HUES48 (cell line): ENCODE measurements at regions not wholly inside any gene's neighbourhood (a gene's known extent, or its start where the extent isn't known, plus 50 kb on each side); places are given as distances from the start of the nearest gene placed in this dataset.

Source experiments
- H3K27ac ChIP-seq: one replicate; pipeline ENCODE4 v1.7.0; 2013; ENCODE audit warnings: low read depth, low read length, inconsistent platforms
- H3K27me3 ChIP-seq: 2 replicates; pipeline ENCODE4 v1.6.1; 2013; ENCODE audit warnings: mild to moderate bottlenecking, low read length; ENCODE audit not compliant: control insufficient read depth, insufficient read depth
- H3K36me3 ChIP-seq: 2 replicates; pipeline ENCODE4 v1.6.1; 2013; ENCODE audit warnings: low read length; ENCODE audit not compliant: control insufficient read depth, insufficient read depth
- H3K4me1 ChIP-seq: 2 replicates; pipeline ENCODE4 v1.6.1; 2013; ENCODE audit warnings: mild to moderate bottlenecking, low read length; ENCODE audit not compliant: control insufficient read depth, insufficient read depth
- H3K4me3 ChIP-seq: 2 replicates; pipeline ENCODE4 v1.5.1; 2013; ENCODE audit warnings: mild to moderate bottlenecking, low read depth, low read length
- H3K9ac ChIP-seq: 2 replicates; pipeline ENCODE4 v1.6.1; 2013; ENCODE audit warnings: mild to moderate bottlenecking, low read depth, low read length, moderate library complexity
- H3K9me3 ChIP-seq: 2 replicates; pipeline ENCODE4 v1.6.1; 2013; ENCODE audit warnings: low read length; ENCODE audit not compliant: control insufficient read depth, insufficient read depth

DNA sequence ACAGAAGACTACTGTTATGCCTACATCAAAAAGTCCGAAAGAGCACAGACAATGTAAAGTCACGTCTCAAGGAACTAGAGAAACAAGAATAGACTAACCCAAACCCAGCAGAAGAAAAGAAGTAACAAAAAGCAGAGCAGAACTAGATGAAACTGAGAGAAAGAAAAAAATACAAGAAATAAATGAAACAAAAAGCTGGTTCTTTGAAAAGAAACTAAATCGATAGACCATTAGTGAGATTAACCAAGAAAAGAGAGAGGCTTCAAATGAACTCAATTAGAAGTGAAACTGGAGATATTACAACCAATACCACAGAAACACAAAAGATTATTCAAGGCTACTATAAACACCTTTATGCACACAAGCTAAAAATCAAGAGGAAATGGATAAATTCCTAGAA, 271.8 kb downstream of the MBD2 start:
- Histone ChIP-seq H3K9ac (no peak overlapping the region), H3K36me3 (no peaks in the 10 kb centered on the region), H3K27ac (no peak overlapping the region), H3K4me3 (no peak overlapping the region), H3K4me1 (no peaks in the 10 kb centered on the region), H3K9me3 (no peaks in the 10 kb centered on the region), H3K27me3 (no peaks in the 10 kb centered on the region)

DNA sequence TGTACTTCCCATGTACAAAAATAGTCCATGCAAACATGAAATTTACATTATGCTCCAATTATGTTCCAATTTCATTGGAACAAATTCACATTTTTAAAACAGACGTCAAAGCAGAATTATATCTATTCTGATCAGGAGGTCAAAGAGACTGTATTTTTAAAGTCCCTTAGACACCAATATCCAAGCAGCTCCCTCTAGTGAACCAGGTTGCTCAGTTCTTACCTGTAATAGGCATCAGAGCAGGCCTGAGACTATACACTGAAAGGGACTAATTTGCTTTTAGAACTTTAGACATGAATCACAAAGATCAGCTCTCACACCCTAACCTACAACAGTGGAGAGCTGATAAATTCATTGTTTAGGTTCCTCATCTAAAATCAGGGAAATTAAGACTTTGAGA, 273.9 kb downstream of the MBD2 start:
- Histone ChIP-seq H3K4me3 (no peak overlapping the region), H3K27ac (no peak overlapping the region), H3K36me3 (no peaks in the 10 kb centered on the region), H3K9ac (no peak overlapping the region), H3K9me3 (no peaks in the 10 kb centered on the region), H3K27me3 (no peaks in the 10 kb centered on the region), H3K4me1 (no peaks in the 10 kb centered on the region)

DNA sequence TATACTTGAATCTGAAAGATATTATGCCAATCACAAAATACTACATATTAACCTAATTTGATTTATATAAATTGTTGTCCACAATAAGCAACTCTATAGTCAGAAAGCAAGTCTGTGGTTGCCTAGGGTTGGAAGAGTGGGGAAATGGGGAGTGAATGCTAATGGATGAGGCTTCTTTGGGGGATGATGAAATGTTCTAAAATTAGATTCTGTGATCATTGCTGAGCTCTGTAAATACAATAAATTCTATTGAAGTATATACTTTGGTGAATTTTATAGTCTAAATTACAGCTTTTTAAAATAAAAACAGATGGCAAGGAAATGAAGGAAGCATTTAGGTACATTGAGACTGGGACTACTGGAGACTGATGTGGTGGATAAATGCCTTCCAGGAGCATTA, 275.5 kb downstream of the MBD2 start:
- Histone ChIP-seq H3K36me3 (no peaks in the 10 kb centered on the region), H3K9me3 (peaks cover 13% of the 10 kb centered on the region)

DNA sequence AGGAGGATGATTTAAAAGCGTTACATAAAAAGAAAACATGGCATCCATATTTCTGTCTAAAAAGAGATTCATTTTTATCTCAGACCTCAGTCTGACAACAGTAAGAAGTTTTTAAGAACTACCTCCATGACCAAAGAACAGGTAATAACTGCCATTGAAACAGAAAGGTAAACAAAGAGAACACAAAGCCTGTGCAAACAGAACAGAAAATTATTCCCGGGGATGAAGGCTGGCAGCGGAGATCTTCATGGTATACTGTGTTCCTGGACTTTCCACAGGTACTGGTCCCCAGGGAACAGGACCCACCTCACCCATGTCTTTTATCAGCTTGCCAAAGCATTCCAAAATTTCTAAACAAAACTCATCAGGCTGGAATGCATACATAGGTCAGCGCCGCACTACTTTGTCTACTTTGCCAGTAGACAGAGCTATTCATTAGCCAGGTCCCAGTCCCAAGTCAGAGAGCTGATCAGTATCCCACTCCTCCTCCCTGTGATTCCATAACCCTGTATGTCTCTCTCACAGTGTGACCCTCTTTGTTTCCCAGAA, 277.3 kb downstream of the MBD2 start:
- H3K4me1 ChIP-seq: no peaks in the 10 kb centered on the region
- no peak overlapping the region for H3K27ac ChIP-seq
- H3K9ac ChIP-seq: no peak overlapping the region
- no peaks in the 10 kb centered on the region for H3K36me3 ChIP-seq
- peaks cover 27% of the 10 kb centered on the region for H3K9me3 ChIP-seq
- no peaks in the 10 kb centered on the region for H3K27me3 ChIP-seq
- no peak overlapping the region for H3K4me3 ChIP-seq

More for the DNA sequence above, 275.5 kb downstream of the MBD2 start:
- H3K4me3 ChIP-seq: no peak overlapping the region
- H3K27ac ChIP-seq: no peak overlapping the region
- H3K4me1 ChIP-seq: no peaks in the 10 kb centered on the region
- H3K27me3 ChIP-seq: no peaks in the 10 kb centered on the region
- no peak overlapping the region for H3K9ac ChIP-seq

DNA sequence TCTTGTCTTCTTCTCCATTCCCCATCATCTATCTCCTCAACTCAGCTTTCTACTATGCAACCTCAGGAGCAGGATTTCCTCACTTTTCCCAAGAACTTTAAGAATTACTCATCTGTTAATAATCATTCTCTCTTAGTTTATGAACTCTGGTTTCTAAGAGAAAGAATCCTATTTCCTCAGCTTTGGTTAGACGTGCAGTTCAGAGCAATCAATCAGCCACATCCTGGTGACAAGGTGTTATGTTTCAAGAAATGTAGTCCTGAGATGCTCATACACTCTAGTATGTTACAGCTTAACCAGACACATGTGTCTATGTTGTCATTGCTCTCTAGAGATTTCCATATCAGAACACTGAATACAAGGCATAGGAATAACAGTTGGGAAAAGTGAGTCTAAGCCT, 277.9 kb downstream of the MBD2 start:
- H3K9ac ChIP-seq: no peak overlapping the region
- H3K4me3 ChIP-seq: no peak overlapping the region
- H3K27me3 ChIP-seq: no peaks in the 10 kb centered on the region
- peaks cover 33% of the 10 kb centered on the region for H3K9me3 ChIP-seq
- no peaks in the 10 kb centered on the region for H3K4me1 ChIP-seq
- no peaks in the 10 kb centered on the region for H3K36me3 ChIP-seq
- no peak overlapping the region for H3K27ac ChIP-seq

DNA sequence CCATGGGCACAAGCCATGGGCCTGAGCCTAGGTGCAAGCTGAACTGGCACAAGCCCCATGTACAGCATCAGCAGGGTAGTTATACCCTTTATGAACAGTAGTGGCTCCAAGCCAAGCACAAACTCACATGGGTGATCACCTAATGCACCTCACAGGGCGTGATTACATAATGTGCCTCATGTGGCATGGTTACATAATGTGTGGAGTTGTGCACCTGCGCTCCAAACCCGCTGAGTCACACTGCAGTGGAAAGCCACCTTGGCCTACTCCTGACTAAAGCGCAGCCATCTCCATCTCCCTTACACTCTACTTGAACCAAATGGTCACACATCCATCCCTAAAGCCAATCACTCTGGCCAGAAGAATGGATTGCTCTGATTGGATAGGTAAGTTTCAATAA, 279.7 kb downstream of the MBD2 start:
- Histone ChIP-seq H3K9ac (no peak overlapping the region), H3K27me3 (no peaks in the 10 kb centered on the region), H3K9me3 (peaks cover 33% of the 10 kb centered on the region)

DNA sequence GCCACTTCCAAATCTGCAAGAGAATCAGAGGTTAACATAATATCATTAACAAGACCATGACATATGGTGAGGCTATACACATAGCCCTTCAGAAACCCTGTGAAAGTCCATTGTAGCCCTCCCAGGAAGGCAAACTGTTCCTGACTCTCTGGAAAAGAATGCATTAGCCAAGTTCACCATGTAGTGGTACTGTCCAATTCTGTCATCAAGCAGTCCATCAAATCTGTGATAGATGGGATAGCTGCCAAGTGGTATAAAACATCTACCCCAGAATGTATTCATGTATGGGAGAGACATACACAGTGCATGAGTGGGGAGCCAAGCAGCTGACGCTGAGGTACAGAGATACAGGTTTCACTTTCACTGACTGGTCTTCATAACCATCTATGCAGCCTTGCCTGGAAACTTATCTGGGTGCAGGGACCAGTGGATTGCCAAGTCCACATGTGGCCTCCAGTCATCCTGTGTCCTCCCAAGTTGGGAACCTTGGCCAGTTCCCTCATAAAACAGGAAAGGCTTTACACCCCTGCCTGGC, 281.1 kb downstream of the MBD2 start:
- no peaks in the 10 kb centered on the region for H3K36me3 ChIP-seq
- H3K4me1 ChIP-seq: no peaks in the 10 kb centered on the region
- no peaks in the 10 kb centered on the region for H3K27me3 ChIP-seq
- peaks cover 33% of the 10 kb centered on the region for H3K9me3 ChIP-seq
- H3K27ac ChIP-seq: no peak overlapping the region
- H3K9ac ChIP-seq: no peak overlapping the region
- no peak overlapping the region for H3K4me3 ChIP-seq

More for the DNA sequence above, 279.7 kb downstream of the MBD2 start:
- no peaks in the 10 kb centered on the region for H3K4me1 ChIP-seq
- H3K4me3 ChIP-seq: no peak overlapping the region
- H3K36me3 ChIP-seq: no peaks in the 10 kb centered on the region
- no peak overlapping the region for H3K27ac ChIP-seq

DNA sequence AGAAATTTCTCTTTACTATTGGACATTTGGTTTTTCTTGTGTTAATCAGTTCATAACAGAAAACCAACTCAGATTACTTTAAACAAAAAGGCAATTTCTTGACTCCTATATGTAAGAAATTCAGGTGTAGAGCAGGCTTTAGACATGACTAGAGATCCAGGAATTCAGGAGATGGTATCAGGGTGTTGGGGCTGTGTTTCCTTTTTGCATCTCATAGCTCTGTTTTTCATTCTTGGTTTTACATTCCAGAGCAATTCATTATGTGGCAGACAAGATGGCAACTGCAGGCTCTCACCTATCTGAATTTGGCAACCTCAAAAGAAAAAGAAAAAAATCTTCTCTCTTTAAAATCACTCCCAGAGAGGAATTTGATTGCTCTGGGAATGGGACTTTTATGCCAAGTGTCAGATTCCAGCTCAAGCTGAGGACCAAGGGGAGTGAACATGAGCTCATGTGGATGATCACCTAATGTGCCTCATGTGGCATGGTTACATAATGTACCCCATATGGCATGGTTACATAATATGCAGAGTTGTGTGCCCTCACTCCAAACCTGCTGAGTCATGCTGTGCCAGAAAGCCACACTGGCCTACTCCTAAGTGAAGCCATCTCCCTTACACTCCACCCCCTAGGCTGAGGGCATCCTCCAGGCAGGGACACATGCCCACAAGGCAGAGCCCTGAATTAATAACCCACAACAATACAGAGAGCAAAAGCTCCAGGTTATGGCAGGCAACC, 282.7 kb downstream of the MBD2 start:
- H3K4me3 ChIP-seq: no peak overlapping the region
- no peaks in the 10 kb centered on the region for H3K27me3 ChIP-seq
- no peaks in the 10 kb centered on the region for H3K36me3 ChIP-seq
- no peak overlapping the region for H3K27ac ChIP-seq
- peaks cover 33% of the 10 kb centered on the region for H3K9me3 ChIP-seq
- H3K9ac ChIP-seq: no peak overlapping the region
- H3K4me1 ChIP-seq: no peaks in the 10 kb centered on the region

DNA sequence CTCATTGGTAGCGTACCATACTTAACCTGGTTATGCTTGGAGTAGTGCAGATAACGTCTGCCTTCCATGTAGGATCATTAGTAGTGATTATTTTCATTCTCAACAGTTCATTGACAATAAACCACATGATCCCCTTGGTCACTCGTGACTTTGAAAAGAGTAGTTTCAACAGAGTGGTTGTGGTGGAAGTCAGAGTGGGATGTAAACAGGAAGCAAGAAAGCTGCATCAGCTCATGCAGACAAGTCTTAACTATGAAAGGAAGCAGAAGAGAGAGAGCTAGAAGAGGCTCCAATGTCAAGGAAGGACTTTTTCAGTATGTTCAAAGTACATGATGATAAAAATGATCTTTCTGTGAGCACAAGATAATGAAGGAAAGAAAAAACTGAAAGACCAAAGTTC, 287.4 kb downstream of the MBD2 start:
- H3K27ac ChIP-seq: no peak overlapping the region
- 0 out of 2 replicates have a peak, but pooled peaks cover 4% of the 10 kb centered on the region for H3K9me3 ChIP-seq
- no peaks in the 10 kb centered on the region for H3K4me1 ChIP-seq
- H3K4me3 ChIP-seq: no peak overlapping the region
- H3K36me3 ChIP-seq: no peaks in the 10 kb centered on the region
- H3K9ac ChIP-seq: no peak overlapping the region
- H3K27me3 ChIP-seq: no peaks in the 10 kb centered on the region

DNA sequence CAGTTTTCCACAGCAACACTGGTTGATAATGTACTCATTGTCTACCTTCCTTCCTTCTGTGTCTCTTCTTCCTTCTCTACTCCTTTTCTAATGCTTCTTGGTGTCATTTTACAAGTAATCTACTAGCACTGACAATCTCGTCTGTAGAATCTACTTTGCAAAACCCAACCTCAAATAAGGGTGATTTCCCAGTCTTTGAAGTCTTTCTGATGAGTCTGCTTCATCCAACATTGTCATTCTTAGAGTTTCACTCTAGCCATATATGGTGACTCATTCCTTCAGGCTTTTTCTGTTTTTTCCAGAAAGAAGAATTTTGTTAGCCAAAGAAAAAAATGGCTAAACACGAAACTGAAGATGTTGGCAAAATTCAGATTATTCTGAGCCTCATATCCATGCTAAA, 288.7 kb downstream of the MBD2 start:
- H3K9me3 ChIP-seq: no peaks in the 10 kb centered on the region
- no peaks in the 10 kb centered on the region for H3K36me3 ChIP-seq
- no peak overlapping the region for H3K27ac ChIP-seq
- H3K4me3 ChIP-seq: no peak overlapping the region
- no peaks in the 10 kb centered on the region for H3K4me1 ChIP-seq
- no peak overlapping the region for H3K9ac ChIP-seq
- no peaks in the 10 kb centered on the region for H3K27me3 ChIP-seq

DNA sequence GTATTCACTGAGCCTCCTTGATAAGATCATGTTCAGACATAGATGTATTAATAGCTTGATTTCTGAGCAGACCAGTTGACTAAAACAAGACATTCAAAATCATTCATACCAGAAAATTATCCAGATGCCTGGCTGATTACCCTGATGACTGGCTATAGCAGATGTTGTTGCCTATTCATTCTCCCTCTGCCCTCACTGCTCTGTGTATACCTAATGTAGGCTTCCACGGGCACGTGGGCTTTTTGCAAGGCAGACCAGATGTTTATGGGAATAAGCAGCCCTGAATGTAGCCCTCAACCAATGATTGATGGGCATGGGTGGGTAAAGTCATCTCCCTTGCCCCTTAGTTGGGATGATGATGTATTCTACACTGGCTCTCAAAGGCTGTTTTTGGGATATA, 289.1 kb downstream of the MBD2 start:
- Histone ChIP-seq H3K9me3 (no peaks in the 10 kb centered on the region), H3K9ac (no peak overlapping the region), H3K4me1 (no peaks in the 10 kb centered on the region), H3K27ac (no peak overlapping the region), H3K4me3 (no peak overlapping the region), H3K36me3 (no peaks in the 10 kb centered on the region), H3K27me3 (no peaks in the 10 kb centered on the region)
